Progenitor cell of endocrine pancreas (in vitro differentiated cells): ENCODE measurements at regions not wholly inside any gene's neighbourhood (a gene's known extent, or its start where the extent isn't known, plus 50 kb on each side); places are given as distances from the start of the nearest gene placed in this dataset.
A peak's percentile ranks its signal among the peaks of the same experiment; 100 is the strongest.

Source experiments
- DNase-seq: peaks from one replicate; pipeline ENCODE4 v3.0.0; 2021; ENCODE audit warnings: low spot score; ENCODE audit not compliant: unreplicated experiment
- H3K27ac Mint-ChIP-seq: 2 replicates; pipeline ENCODE4 v1.8.0; 2021; ENCODE audit warnings: mild to moderate bottlenecking, moderate library complexity, mixed read lengths
- H3K27me3 Mint-ChIP-seq: 2 replicates; pipeline ENCODE4 v1.8.0; 2021; ENCODE audit warnings: mixed read lengths
- H3K36me3 Mint-ChIP-seq: 2 replicates; pipeline ENCODE4 v1.8.0; 2022; ENCODE audit warnings: mixed read lengths; ENCODE audit not compliant: insufficient read depth
- H3K4me1 Mint-ChIP-seq: 2 replicates; pipeline ENCODE4 v1.8.0; 2021; ENCODE audit warnings: low read depth, mixed read lengths
- H3K4me3 Mint-ChIP-seq: 2 replicates; pipeline ENCODE4 v1.8.0; 2021; ENCODE audit warnings: low read depth, mild to moderate bottlenecking, moderate library complexity, mixed read lengths
- H3K9me3 Mint-ChIP-seq: 2 replicates; pipeline ENCODE4 v1.8.0; 2021; ENCODE audit warnings: low read depth, mixed read lengths
- TF ChIP-seq, protein P1 (sequence below): fragments of 200-600 bp; sonication (generic); IDR thresholded peaks from one replicate; pipeline ENCODE4 v1.5.0; 2021; ENCODE audit warnings: antibody characterized with exemption, mild to moderate bottlenecking; ENCODE audit not compliant: unreplicated experiment

DNA sequence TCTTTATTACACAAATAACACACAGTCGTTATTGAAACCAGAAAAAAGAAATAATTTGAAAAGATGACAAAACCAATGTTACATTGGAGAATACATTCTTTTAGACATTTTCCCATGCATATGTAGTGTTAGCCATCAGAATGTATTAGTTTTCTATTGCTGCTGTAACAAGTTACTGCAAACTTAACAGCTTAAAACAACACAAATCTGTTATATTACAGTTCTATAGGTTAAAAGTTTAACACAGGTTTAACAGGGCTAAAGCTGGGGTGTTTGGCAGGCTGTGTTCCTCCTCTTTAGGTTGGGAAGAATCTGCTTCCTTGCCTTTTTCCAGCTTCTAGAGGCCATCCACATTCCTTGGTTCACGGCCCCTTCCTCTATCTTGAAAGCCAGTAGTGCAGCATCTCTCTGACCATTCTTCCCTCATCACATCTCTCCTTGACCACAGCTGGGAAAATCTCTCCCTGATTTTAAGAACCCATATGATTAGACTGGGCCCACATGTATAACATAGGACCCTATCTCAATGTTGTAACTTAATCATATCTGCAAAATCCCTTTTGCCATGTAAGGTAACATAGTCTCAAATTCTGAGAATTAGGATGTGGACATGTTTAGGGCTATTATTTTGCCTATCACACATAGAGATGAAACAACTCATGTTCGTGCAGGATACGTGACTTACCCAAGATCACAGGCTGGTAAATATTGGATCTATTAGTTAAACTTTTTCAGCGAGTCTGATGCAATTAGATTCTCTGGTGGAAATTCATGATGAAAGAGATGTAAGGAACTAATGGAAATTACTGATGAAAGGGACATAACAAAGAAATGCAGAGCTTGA, 145.4 kb upstream of the TMEM170B start:
- no peak for DNase-seq
- H3K4me3 Mint-ChIP-seq, result no peak overlapping the region
- no peak overlapping the region for H3K27ac Mint-ChIP-seq
- TF ChIP-seq, protein P1, sequence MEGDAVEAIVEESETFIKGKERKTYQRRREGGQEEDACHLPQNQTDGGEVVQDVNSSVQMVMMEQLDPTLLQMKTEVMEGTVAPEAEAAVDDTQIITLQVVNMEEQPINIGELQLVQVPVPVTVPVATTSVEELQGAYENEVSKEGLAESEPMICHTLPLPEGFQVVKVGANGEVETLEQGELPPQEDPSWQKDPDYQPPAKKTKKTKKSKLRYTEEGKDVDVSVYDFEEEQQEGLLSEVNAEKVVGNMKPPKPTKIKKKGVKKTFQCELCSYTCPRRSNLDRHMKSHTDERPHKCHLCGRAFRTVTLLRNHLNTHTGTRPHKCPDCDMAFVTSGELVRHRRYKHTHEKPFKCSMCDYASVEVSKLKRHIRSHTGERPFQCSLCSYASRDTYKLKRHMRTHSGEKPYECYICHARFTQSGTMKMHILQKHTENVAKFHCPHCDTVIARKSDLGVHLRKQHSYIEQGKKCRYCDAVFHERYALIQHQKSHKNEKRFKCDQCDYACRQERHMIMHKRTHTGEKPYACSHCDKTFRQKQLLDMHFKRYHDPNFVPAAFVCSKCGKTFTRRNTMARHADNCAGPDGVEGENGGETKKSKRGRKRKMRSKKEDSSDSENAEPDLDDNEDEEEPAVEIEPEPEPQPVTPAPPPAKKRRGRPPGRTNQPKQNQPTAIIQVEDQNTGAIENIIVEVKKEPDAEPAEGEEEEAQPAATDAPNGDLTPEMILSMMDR, result no peak
- peaks cover 20% of the 10 kb centered on the region for H3K27me3 Mint-ChIP-seq
- H3K9me3 Mint-ChIP-seq, result peaks cover 7% of the 10 kb centered on the region
- H3K36me3 Mint-ChIP-seq, result peaks cover 1% of the 10 kb centered on the region
- H3K4me1 Mint-ChIP-seq, result peaks cover 3% of the 10 kb centered on the region

DNA sequence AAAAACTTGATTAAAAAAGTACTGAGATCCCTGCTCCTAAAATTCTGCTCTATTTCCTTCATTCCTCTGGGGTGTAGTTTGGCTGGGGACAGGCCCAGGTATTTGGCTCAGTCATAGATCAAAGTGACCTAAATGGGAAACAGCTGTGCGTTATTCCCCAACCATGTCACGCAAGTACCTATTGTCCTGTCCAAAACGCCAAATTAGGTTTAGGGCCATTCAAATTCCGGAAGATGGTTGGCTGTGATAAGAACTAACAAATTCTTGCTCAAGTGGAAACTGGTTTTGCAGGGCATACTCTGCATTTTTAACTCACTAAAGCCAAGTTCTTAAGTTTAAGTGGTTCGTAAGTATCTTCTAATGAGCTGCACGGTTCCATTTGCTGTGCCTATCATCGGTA, 147.6 kb upstream of the TMEM170B start:
- Mint-ChIP-seq H3K4me3 (no peak overlapping the region), H3K9me3 (peaks cover 4% of the 10 kb centered on the region), H3K27me3 (peaks cover 28% of the 10 kb centered on the region), H3K4me1 (peaks cover 3% of the 10 kb centered on the region), H3K36me3 (no peaks in the 10 kb centered on the region), H3K27ac (peak overlapping the region; percentile 86)
- TF ChIP-seq, protein P1, result no peak
- no peak for DNase-seq

DNA sequence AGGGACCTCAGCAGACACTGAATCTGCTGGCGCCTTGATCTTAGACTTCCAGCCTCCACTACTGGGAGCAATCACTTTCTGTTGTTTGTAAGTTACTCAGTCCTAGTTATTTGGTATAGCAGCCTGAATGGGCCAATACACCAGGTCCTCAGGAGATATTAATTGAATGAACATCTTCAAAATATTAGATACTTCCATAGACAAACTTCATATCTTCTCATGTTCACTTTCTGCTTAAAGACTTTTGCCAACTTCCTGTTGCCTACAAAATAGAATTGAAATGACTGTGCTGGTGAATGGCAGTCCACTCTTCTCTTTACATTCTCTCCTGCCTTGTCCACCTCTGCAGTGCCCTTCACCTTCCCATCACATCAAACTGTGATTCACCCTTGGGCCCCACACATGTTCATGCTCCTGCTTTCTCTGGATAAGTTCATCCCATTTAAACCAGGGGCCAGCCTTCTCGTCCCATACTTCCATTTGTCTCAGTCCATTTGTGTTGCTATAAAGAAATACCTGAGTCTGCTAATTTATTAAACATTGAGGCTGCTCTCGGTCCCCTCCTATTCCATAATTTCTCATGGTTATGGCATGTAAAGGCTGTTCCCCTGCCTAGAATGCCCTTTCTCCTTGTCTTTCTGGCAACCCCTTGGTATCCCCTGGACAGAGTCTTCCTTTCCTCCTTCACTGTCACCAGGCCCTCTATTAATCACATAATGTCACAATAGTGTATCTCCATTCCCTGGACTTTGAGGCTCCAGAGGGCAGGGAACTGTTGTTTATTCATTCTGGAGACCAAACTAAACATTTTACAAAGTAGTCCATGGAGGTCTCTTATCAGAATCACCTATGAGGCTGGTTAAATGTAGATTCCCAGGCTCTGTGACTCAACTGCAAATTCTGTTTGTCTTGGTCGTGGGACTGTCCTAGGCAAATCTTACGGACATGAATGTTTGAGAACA, 148.3 kb upstream of the TMEM170B start:
- H3K27me3 Mint-ChIP-seq, result peaks cover 28% of the 10 kb centered on the region
- peaks cover 3% of the 10 kb centered on the region for H3K4me1 Mint-ChIP-seq
- H3K9me3 Mint-ChIP-seq, result peaks cover 4% of the 10 kb centered on the region
- H3K4me3 Mint-ChIP-seq, result no peak overlapping the region
- DNase-seq, result no peak
- no peak overlapping the region for H3K27ac Mint-ChIP-seq
- H3K36me3 Mint-ChIP-seq, result no peaks in the 10 kb centered on the region
- TF ChIP-seq, protein P1, result no peak

DNA sequence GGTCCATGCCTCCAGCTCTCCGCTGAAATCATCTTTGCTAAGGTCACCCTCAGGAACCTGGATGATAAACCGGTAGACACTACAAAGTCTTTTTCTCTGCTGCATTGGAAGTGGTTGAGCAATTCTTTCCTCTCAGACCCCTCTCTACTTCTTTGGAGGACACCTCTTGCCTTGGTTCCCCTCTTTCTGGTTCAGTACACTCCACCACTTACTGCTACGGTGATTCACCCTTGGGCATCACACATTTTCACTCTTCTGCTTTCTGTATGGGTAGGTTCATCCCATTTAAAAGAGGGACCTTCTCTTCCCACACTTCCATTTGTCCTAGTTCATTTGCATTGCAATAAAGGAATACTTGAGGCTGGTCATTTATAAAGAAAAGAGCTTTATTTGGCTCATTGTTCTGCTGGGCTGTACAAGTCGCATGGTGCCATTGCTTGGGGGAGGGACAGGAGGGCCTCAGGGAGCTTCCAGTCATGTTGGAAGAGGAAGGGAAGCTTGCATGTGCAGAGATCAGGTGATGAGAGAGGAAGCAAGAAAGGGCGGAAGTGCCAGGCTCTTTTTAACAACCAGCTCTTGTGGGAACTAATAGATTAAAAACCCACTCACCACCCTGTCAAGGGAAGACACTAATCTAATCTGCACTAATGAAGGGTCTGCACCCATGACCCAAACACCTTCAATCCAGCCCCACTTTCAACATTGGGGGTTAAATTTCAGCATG, 149.7 kb upstream of the TMEM170B start:
- Mint-ChIP-seq H3K4me1 (peaks cover 2% of the 10 kb centered on the region), H3K9me3 (peaks cover 4% of the 10 kb centered on the region), H3K27me3 (peaks cover 25% of the 10 kb centered on the region), H3K4me3 (no peak overlapping the region), H3K36me3 (no peaks in the 10 kb centered on the region), H3K27ac (no peak overlapping the region)
- DNase-seq, result no peak
- TF ChIP-seq, protein P1, result no peak

DNA sequence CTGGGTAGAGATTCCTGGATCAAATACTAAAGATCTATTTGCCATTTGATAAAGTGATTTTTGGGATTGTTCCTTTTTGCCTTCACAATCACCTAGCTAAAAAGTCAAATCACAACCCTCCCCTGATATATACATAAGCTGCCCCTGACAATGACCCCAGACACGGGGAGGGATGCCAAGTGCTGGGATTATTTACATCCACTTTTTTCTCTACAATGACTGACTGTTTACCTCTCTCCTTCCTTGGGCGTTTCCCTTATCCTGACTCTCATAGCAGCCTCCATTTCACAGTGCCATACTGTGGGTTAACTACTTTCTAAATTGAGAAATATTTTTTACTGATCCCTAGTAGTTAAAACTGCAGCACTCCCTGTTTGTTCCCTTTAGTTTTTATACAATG, 150.8 kb upstream of the TMEM170B start:
- TF ChIP-seq, protein P1, result no peak
- Mint-ChIP-seq H3K9me3 (no peaks in the 10 kb centered on the region), H3K4me3 (no peak overlapping the region), H3K27me3 (peaks cover 19% of the 10 kb centered on the region), H3K27ac (no peak overlapping the region), H3K4me1 (no peaks in the 10 kb centered on the region), H3K36me3 (no peaks in the 10 kb centered on the region)
- no peak for DNase-seq
